Keratinocyte (primary cell): ENCODE measurements at regions not wholly inside any gene's neighbourhood (a gene's known extent, or its start where the extent isn't known, plus 50 kb on each side); places are given as distances from the start of the nearest gene placed in this dataset.
A peak's percentile ranks its signal among the peaks of the same experiment; 100 is the strongest.

Experiments used
- DNase-seq: peaks from one replicate; pipeline ENCODE4 v3.0.0-alpha.2; 2011; ENCODE audit warnings: low read depth, missing footprints, low spot score
- FAIRE-seq: peaks from 2 replicates; lab custom pipeline; 2011; peaks lifted over from hg19 to GRCh38; lab: Jason Lieb, UNC
- H2AFZ ChIP-seq: 2 replicates; pipeline ENCODE4 v1.6.0; 2012; ENCODE audit warnings: low read length, control low read depth, inconsistent platforms; ENCODE audit not compliant: control insufficient read depth
- H3K27ac ChIP-seq: 2 replicates; pipeline ENCODE4 v1.5.1; 2011; ENCODE audit warnings: low read length; ENCODE audit not compliant: control insufficient read depth, insufficient read depth
- H3K27me3 ChIP-seq: 3 replicates; pipeline ENCODE4 v1.6.0; 2011; ENCODE audit warnings: low read length; ENCODE audit not compliant: control insufficient read depth, insufficient read depth; ENCODE audit errors: extremely low read depth
- H3K36me3 ChIP-seq, 2 experiments: 2 replicates in 1 of 2; 3 replicates in 1 of 2; pipeline ENCODE4 v1.5.1; 2011; ENCODE audit warnings: low read length in 2 of 2, mild to moderate bottlenecking in 1 of 2; ENCODE audit not compliant: control insufficient read depth in 2 of 2, insufficient read depth in 2 of 2; ENCODE audit errors: extremely low read depth in 1 of 2
- H3K4me1 ChIP-seq: 3 replicates; pipeline ENCODE4 v1.5.1; 2011; ENCODE audit warnings: low read length; ENCODE audit not compliant: control insufficient read depth, insufficient read depth; ENCODE audit errors: extremely low read depth
- H3K4me2 ChIP-seq: 3 replicates; pipeline ENCODE4 v1.6.0; 2011; ENCODE audit warnings: low read depth, low read length; ENCODE audit not compliant: control insufficient read depth, insufficient read depth; ENCODE audit errors: extremely low read depth
- H3K4me3 ChIP-seq, 3 experiments: fragments of 200-600 bp in 1 of 3; sonication (generic) in 1 of 3; 2 replicates in 2 of 3; 3 replicates in 1 of 3; pipeline ENCODE4 v1.5.1; 2011 to 2016; ENCODE audit warnings: low read length in 3 of 3, mild to moderate bottlenecking in 3 of 3, control low read depth in 2 of 3, inconsistent platforms in 1 of 3, low read depth in 1 of 3, mixed read lengths in 1 of 3, mixed run types in 1 of 3, moderate library complexity in 1 of 3; ENCODE audit not compliant: control insufficient read depth in 2 of 3, insufficient read depth in 2 of 3; ENCODE audit errors: extremely low read depth in 1 of 3
- H3K79me2 ChIP-seq: 2 replicates; pipeline ENCODE4 v1.6.0; 2012; ENCODE audit warnings: low read length; ENCODE audit not compliant: control insufficient read depth, insufficient read depth
- H3K9ac ChIP-seq: 3 replicates; pipeline ENCODE4 v1.6.0; 2011; ENCODE audit warnings: low read length; ENCODE audit not compliant: control insufficient read depth, insufficient read depth; ENCODE audit errors: extremely low read depth
- H3K9me1 ChIP-seq: 3 replicates; pipeline ENCODE4 v1.6.0; 2011; ENCODE audit warnings: low read length; ENCODE audit not compliant: control insufficient read depth, insufficient read depth; ENCODE audit errors: extremely low read depth
- H3K9me3 ChIP-seq: 2 replicates; pipeline ENCODE4 v1.5.1; 2012; ENCODE audit warnings: low read depth, low read length; ENCODE audit not compliant: control insufficient read depth
- H4K20me1 ChIP-seq: 3 replicates; pipeline ENCODE4 v1.6.0; 2011; ENCODE audit warnings: low read length; ENCODE audit not compliant: control insufficient read depth, insufficient read depth; ENCODE audit errors: extremely low read depth
- EZH2 ChIP-seq: IDR thresholded peaks from one replicate; pipeline ENCODE4 v1.6.1; 2012; ENCODE audit warnings: inconsistent platforms, mild to moderate bottlenecking, low read length, moderate library complexity
- dilution Hi-C: fragments of 300-500 bp; cut with MboI; formaldehyde crosslinking; loops from one replicate; pipeline ENCODE4 v1.7.0; 2020; ENCODE audit warnings: low sequenced_read_pairs; ENCODE audit not compliant: extremely low pct_ligation_motif_present
- TF ChIP-seq, protein P1 (sequence below), 3 experiments: IDR thresholded peaks in 1 of 3; conservative IDR thresholded peaks in 1 of 3; optimal IDR thresholded peaks in 1 of 3; 2 replicates in 2 of 3; 3 replicates in 1 of 3; pipeline versions ENCODE3 to v1.5.1; 2011; ENCODE audit warnings: low read length in 3 of 3, mild to moderate bottlenecking in 3 of 3, moderate library complexity in 2 of 3, control low read depth in 1 of 3, inconsistent platforms in 1 of 3; ENCODE audit not compliant: insufficient read depth in 2 of 3; ENCODE audit errors: extremely low read depth in 1 of 3

DNA sequence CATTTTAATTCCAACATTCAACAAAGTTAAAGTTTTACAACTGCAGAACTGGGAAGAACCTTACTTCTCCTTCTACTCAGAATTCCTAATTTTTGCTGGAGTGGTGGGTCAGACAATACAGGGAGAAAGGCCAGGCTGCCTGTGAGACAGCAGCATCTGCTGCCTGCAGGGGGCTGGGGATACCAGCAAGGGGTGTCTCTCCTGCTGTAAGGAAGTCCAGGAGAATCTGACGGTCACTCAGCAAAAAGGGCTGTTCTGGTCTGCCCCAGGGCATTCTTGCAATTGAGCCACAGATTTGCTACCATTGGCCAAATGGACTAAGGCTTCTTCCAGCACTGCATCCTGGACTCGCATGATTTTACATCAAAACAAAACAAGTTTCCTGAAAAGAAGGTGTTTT lies 426.6 kb upstream of the CDH11 start:
- H2AFZ ChIP-seq, result no peak overlapping the region
- no peak for DNase-seq
- peaks cover 24% of the 10 kb centered on the region for H3K4me1 ChIP-seq
- peak overlapping the region; percentile 59 for H3K4me2 ChIP-seq
- H3K27me3 ChIP-seq, result no peaks in the 10 kb centered on the region
- no peaks in the 10 kb centered on the region for H4K20me1 ChIP-seq
- no peak for TF ChIP-seq EZH2
- TF ChIP-seq, protein P1, sequence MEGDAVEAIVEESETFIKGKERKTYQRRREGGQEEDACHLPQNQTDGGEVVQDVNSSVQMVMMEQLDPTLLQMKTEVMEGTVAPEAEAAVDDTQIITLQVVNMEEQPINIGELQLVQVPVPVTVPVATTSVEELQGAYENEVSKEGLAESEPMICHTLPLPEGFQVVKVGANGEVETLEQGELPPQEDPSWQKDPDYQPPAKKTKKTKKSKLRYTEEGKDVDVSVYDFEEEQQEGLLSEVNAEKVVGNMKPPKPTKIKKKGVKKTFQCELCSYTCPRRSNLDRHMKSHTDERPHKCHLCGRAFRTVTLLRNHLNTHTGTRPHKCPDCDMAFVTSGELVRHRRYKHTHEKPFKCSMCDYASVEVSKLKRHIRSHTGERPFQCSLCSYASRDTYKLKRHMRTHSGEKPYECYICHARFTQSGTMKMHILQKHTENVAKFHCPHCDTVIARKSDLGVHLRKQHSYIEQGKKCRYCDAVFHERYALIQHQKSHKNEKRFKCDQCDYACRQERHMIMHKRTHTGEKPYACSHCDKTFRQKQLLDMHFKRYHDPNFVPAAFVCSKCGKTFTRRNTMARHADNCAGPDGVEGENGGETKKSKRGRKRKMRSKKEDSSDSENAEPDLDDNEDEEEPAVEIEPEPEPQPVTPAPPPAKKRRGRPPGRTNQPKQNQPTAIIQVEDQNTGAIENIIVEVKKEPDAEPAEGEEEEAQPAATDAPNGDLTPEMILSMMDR (optimal IDR thresholded peaks at IDR 0.05 in 1 of 3, IDR thresholded peaks at IDR 0.05 in 1 of 3, conservative IDR thresholded peaks at IDR 0.05 in 1 of 3; ENCODE audit: extremely low read depth in 1 of 3, insufficient read depth in 2 of 3, low read length in 3 of 3), result no peak
- no peak for FAIRE-seq
- no peak overlapping the region for H3K27ac ChIP-seq
- H3K9me1 ChIP-seq, result no peaks in the 10 kb centered on the region
- H3K9me3 ChIP-seq, result no peaks in the 10 kb centered on the region
- dilution Hi-C loops, result no loop called here
- H3K9ac ChIP-seq, result no peak overlapping the region
- H3K79me2 ChIP-seq, result no peaks in the 10 kb centered on the region
- H3K4me3 ChIP-seq, result no peak overlapping the region
- no peaks in the 10 kb centered on the region for H3K36me3 ChIP-seq

DNA sequence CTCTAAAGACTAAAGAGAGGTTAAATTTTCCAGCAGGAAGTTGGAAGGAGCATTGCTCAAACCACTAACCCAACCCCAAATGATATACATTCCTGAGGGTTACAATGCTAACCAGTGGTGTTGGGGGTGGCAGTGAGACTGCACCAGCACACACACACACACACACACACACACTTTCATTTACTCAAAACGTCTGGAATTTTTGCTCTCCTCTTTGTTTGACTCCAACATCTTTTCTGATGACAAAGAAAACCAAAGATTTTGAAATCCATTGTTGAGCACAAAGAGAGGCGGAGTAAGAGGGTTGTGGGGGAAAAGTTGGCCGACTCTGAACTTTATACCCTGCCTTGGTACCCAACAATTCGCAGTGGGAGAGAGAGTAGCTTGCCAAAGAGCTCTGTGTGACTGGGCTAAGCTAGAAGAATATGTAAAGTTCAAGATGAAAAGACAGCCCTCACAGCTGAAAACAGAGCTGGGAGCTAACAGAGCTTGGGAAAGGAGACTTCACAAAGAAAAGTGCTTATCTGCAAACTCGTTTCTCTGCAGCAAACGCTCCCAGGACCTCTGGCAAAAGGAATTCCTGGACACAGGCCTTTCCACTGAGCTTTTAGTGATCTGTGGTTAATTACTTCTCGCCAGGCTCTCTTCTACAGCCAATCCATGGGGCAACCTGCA lies 426.0 kb upstream of the CDH11 start:
- H3K36me3 ChIP-seq, result no peaks in the 10 kb centered on the region
- H3K9ac ChIP-seq, result no peak overlapping the region
- H3K4me3 ChIP-seq, result peak overlapping the region in 1 of 3 experiments; percentile 43
- H4K20me1 ChIP-seq, result no peaks in the 10 kb centered on the region
- H3K9me3 ChIP-seq, result no peaks in the 10 kb centered on the region
- H2AFZ ChIP-seq, result peak overlapping the region; percentile 66
- H3K27me3 ChIP-seq, result no peaks in the 10 kb centered on the region
- TF ChIP-seq EZH2, result no peak
- TF ChIP-seq, protein P1 (optimal IDR thresholded peaks at IDR 0.05 in 1 of 3, IDR thresholded peaks at IDR 0.05 in 1 of 3, conservative IDR thresholded peaks at IDR 0.05 in 1 of 3; ENCODE audit: extremely low read depth in 1 of 3, insufficient read depth in 2 of 3, low read length in 3 of 3), result no peak
- FAIRE-seq (peak; percentile 83), DNase-seq (peak; percentile 48)
- no peaks in the 10 kb centered on the region for H3K79me2 ChIP-seq
- H3K9me1 ChIP-seq, result no peaks in the 10 kb centered on the region
- dilution Hi-C loops, result no loop called here
- peak overlapping the region; percentile 47 for H3K27ac ChIP-seq
- H3K4me1 ChIP-seq, result peaks cover 24% of the 10 kb centered on the region
- H3K4me2 ChIP-seq, result peak overlapping the region; percentile 59
